Spleen (tissue), 11 donors: ENCODE measurements at regions not wholly inside any gene's neighbourhood (a gene's known extent, or its start where the extent isn't known, plus 50 kb on each side); places are given as distances from the start of the nearest gene placed in this dataset.

Experiments used
- DNase-seq: peaks from one replicate; pipeline ENCODE4 v3.0.0-alpha.2; 2020
- H3K27ac ChIP-seq, 8 donors: fragments of 200-600 bp; sonication (generic) in 7 of 8; 1 replicate in 4 of 8; 2 replicates in 4 of 8; pipeline versions ENCODE4 v1.5.0 to v1.8.0; 2016 to 2021; ENCODE audit warnings: inconsistent platforms in 4 of 8, mild to moderate bottlenecking in 4 of 8, moderate library complexity in 1 of 8
- H3K27me3 ChIP-seq, 7 donors: fragments of 200-600 bp; sonication (generic) in 6 of 7; replicated peaks in 1 of 7; 1 replicate in 4 of 7; 2 replicates in 3 of 7; pipeline versions ENCODE4 v1.5.0 to v1.8.0; 2016 to 2021; ENCODE audit warnings: inconsistent platforms in 3 of 7, mild to moderate bottlenecking in 1 of 7
- H3K36me3 ChIP-seq, 6 donors: fragments of 200-600 bp; sonication (generic) in 5 of 6; 1 replicate in 4 of 6; 2 replicates in 2 of 6; pipeline versions ENCODE4 v1.5.0 to v1.8.0; 2016 to 2021; ENCODE audit warnings: inconsistent platforms in 2 of 6
- H3K4me1 ChIP-seq, 6 donors: fragments of 200-600 bp; sonication (generic) in 5 of 6; 1 replicate in 3 of 6; 2 replicates in 3 of 6; pipeline versions ENCODE4 v1.5.0 to v1.8.0; 2016 to 2021; ENCODE audit warnings: inconsistent platforms in 3 of 6
- H3K4me3 ChIP-seq, 8 donors: fragments of 200-600 bp; sonication (generic) in 7 of 8; 1 replicate in 4 of 8; 2 replicates in 4 of 8; pipeline versions ENCODE4 v1.5.0 to v1.8.0; 2016 to 2021; ENCODE audit warnings: inconsistent platforms in 4 of 8, mild to moderate bottlenecking in 4 of 8, moderate library complexity in 2 of 8
- H3K9me3 ChIP-seq, 8 donors: fragments of 200-600 bp; sonication (generic) in 7 of 8; 1 replicate in 4 of 8; 2 replicates in 4 of 8; pipeline versions ENCODE4 v1.5.0 to v1.8.0; 2016 to 2021; ENCODE audit warnings: inconsistent platforms in 4 of 8
- POLR2A ChIP-seq, 3 donors: fragments of 450-650 bp; IDR thresholded peaks; one replicate each; pipeline ENCODE4 v1.5.1; 2017; ENCODE audit warnings: antibody characterized with exemption in 3 of 3, mild to moderate bottlenecking in 1 of 3
- POLR2AphosphoS5 ChIP-seq, 3 donors: sonication (generic); formaldehyde crosslinking; IDR thresholded peaks; one replicate each; pipeline ENCODE4 v1.5.1; 2017; ENCODE audit warnings: antibody characterized with exemption in 3 of 3
- whole genome bisulfite sequencing, 5 donors: extraction: QIAGEN DNeasy Blood & Tissue Kit in 3 of 5; methylation state at CpG; one replicate each; pipeline versions ENCODE4 v1.1.5 to v1.1.7; 2013 to 2018; 5-methylcytosine and 5-hydroxymethylcytosine counted together
- intact Hi-C: fragments of 100-400 bp; cut with DNase I; formaldehyde crosslinking; loops from one replicate; pipeline ENCODE4 v1.15.0; 2023; ENCODE audit warnings: low total_unique reads
- TF ChIP-seq, protein P1 (sequence below), 11 experiments: fragments of 200-600 bp in 7 of 11; fragments of 450-650 bp in 4 of 11; sonication (generic) in 4 of 11; IDR thresholded peaks in 8 of 11; conservative IDR thresholded peaks in 3 of 11; 1 replicate in 7 of 11; 2 replicates in 4 of 11; pipeline versions ENCODE4 v1.4.0 to v1.8.0; 2016 to 2021; ENCODE audit warnings: antibody characterized with exemption in 11 of 11, inconsistent platforms in 4 of 11, mild to moderate bottlenecking in 1 of 11
- donor health status: healthy with polysubstance abuse.
- donor health status: DM: no; HTN: no; CAD: no; lungs with moderate emphysema.
- donor health status: DM: no; HTN: no; CAD: no.
- donor health status: Bipolar disorder and iron deficiency.
- donor health status: healthy.
- donor health status: DM: no; HTN: no; CAD: no.
- donor health status: DM: yes; HTN: yes; CAD: no.

DNA sequence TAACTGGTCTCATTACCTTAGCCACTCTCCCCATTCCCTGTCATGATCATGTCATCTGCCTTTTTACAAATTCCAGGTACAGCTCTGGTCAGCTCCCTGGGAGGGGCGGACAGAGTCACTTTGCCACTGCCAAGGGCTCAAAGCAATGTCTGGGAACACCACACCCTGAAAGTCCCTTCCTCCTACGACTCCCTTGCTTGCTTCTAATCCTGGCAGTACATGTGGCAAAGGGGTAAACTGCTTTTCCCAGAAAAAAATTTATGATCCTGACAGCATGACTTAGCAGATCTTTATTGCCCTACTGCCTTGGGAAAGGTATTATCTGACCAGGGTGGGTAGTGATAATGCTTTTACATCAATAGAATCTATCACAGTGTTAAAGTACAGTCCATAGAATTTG is 376.0 kb upstream of the PDE3A start:
- H3K4me3 ChIP-seq = no peak overlapping the region
- no peaks in the 10 kb centered on the region for H3K36me3 ChIP-seq
- intact Hi-C loops = no loop called here
- no peaks in the 10 kb centered on the region for H3K27me3 ChIP-seq
- no peak overlapping the region for H3K27ac ChIP-seq
- no peak for DNase-seq
- H3K9me3 ChIP-seq = no peaks in the 10 kb centered on the region
- no peak for TF ChIP-seq POLR2A (IDR thresholded peaks at IDR 0.05)
- TF ChIP-seq, protein P1, sequence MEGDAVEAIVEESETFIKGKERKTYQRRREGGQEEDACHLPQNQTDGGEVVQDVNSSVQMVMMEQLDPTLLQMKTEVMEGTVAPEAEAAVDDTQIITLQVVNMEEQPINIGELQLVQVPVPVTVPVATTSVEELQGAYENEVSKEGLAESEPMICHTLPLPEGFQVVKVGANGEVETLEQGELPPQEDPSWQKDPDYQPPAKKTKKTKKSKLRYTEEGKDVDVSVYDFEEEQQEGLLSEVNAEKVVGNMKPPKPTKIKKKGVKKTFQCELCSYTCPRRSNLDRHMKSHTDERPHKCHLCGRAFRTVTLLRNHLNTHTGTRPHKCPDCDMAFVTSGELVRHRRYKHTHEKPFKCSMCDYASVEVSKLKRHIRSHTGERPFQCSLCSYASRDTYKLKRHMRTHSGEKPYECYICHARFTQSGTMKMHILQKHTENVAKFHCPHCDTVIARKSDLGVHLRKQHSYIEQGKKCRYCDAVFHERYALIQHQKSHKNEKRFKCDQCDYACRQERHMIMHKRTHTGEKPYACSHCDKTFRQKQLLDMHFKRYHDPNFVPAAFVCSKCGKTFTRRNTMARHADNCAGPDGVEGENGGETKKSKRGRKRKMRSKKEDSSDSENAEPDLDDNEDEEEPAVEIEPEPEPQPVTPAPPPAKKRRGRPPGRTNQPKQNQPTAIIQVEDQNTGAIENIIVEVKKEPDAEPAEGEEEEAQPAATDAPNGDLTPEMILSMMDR (IDR thresholded peaks at IDR 0.05 in 8 of 11, conservative IDR thresholded peaks at IDR 0.05 in 3 of 11) = no peak
- no peak for TF ChIP-seq POLR2AphosphoS5 (IDR thresholded peaks at IDR 0.05)
- 57 to 79% (median 67%) methylated on average over 2 of the region's 2 CpGs for WGBS, 5 donors
- H3K4me1 ChIP-seq = no peaks in the 10 kb centered on the region

DNA sequence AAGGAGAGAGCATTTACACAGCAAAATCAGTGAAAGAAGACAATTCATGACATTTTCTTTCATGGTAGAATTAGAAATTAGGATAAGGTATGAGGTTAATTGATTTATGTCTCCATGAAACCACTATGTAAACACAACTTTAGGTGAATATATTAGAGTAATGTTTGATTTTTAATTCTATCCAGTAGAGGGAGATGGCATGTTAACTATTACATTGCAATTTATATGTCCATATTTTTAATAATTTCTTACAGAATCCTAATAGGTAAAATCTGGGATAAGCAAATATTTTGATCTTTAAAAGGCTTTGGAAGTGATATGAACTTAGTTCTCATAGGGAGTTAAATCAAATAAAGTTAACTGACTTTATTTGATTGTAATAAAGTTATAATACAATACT is 373.4 kb upstream of the PDE3A start:
- no peak for DNase-seq
- Histone ChIP-seq H3K27me3 (no peaks in the 10 kb centered on the region), H3K9me3 (no peaks in the 10 kb centered on the region), H3K4me1 (no peaks in the 10 kb centered on the region), H3K27ac (no peak overlapping the region), H3K4me3 (no peak overlapping the region), H3K36me3 (no peaks in the 10 kb centered on the region)
- intact Hi-C loops = no loop called here
- TF ChIP-seq POLR2AphosphoS5 (IDR thresholded peaks at IDR 0.05) = no peak
- TF ChIP-seq, protein P1 (IDR thresholded peaks at IDR 0.05 in 8 of 11, conservative IDR thresholded peaks at IDR 0.05 in 3 of 11) = no peak
- TF ChIP-seq POLR2A (IDR thresholded peaks at IDR 0.05) = no peak

DNA sequence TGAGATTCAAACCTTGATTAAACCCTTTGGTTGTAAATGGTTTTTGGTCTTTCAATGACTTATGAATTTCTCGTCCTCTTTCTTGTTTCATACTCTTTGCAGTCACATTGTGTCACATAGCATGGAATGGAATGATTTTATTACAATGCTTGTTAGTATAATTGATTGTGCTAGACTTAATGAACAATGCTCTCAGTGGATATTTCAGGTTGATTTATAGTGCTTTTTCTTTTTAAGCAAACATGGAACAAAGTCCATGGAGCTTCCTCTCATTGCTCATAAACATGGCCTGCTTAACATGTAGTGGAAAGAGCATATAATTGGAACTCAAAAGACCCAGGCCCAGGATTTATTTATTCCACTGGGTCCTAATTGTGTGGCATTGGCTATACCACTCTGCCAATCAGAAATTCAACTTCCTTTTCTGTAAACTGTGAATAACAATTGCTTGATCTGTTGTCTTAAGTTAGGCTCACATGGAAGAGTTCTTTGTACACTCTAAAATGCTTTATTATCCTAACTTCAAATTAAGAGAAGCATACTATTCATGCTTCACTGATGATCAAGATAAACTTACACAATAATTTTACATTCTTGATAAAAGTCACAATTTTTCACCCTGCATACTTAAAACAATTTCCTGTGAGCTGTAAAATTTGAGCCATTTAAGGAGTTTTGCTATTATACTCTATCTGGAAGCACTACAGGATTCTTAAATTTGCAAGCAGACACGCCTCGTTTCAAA is 370.5 kb upstream of the PDE3A start:
- 78 to 92% (median 82%) methylated on average over 3 of the region's 3 CpGs for WGBS, 5 donors
- DNase-seq = no peak
- no peaks in the 10 kb centered on the region for H3K27me3 ChIP-seq
- intact Hi-C loops = no loop called here
- no peaks in the 10 kb centered on the region for H3K36me3 ChIP-seq
- TF ChIP-seq POLR2A (IDR thresholded peaks at IDR 0.05) (no peak), POLR2AphosphoS5 (IDR thresholded peaks at IDR 0.05) (no peak)
- TF ChIP-seq, protein P1 (IDR thresholded peaks at IDR 0.05 in 8 of 11, conservative IDR thresholded peaks at IDR 0.05 in 3 of 11) = no peak
- no peaks in the 10 kb centered on the region for H3K9me3 ChIP-seq
- H3K4me1 ChIP-seq = no peaks in the 10 kb centered on the region
- no peak overlapping the region for H3K27ac ChIP-seq
- no peak overlapping the region for H3K4me3 ChIP-seq

DNA sequence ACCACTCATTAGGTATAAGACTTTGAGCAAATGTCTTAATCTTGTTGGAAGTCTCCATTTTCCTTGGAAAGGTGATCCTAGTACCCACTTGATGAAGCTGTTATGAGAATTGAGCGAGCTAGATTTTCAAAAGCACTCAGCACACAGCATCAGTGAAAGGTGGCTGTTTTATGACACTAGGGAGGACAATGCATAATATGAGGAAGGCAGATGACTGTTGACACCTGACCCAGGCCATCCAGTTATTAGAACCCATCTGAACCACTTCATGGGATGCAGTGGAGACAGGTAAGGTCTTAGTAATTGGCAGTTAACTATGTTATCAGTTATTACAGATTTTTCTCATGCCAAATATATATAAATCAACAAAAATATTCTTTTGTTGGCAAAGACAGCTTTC is 369.9 kb upstream of the PDE3A start:
- 78 to 93% (median 81%) methylated on average over 1 of the region's 1 CpG for WGBS, 5 donors
- Histone ChIP-seq H3K36me3 (no peaks in the 10 kb centered on the region), H3K4me3 (no peak overlapping the region), H3K27me3 (no peaks in the 10 kb centered on the region), H3K9me3 (no peaks in the 10 kb centered on the region), H3K4me1 (no peaks in the 10 kb centered on the region), H3K27ac (no peak overlapping the region)
- no peak for TF ChIP-seq POLR2A (IDR thresholded peaks at IDR 0.05)
- TF ChIP-seq POLR2AphosphoS5 (IDR thresholded peaks at IDR 0.05) = no peak
- TF ChIP-seq, protein P1 (IDR thresholded peaks at IDR 0.05 in 8 of 11, conservative IDR thresholded peaks at IDR 0.05 in 3 of 11) = no peak
- DNase-seq = no peak
- intact Hi-C loops = no loop called here
